ENCODE measurements at regions not wholly inside any gene's neighbourhood (a gene's known extent, or its start where the extent isn't known, plus 50 kb on each side); places are given as distances from the start of the nearest gene placed in this dataset.

GRCh38 chr7:113460067-113460466 is 341.7 kb upstream of the SMIM30 start:
- H3F3A ChIP-seq (ENCODE audit: low read depth) = no peaks in the 10 kb centered on the region
- H3K4me3 ChIP-seq (ENCODE audit: low read length, poor library complexity, severe bottlenecking) = no peak overlapping the region
- H3K36me3 ChIP-seq (ENCODE audit: insufficient read depth, low read length) = no peaks in the 10 kb centered on the region
- H3K27me3 ChIP-seq (ENCODE audit: insufficient read depth, low read length, poor library complexity, severe bottlenecking) = no peaks in the 10 kb centered on the region
- no peaks in the 10 kb centered on the region for H3K4me1 ChIP-seq (ENCODE audit: insufficient read depth, low read length, poor library complexity, severe bottlenecking)
- TF ChIP-seq CTCF (conservative IDR thresholded peaks at IDR 0.05; ENCODE audit: low read length) = no peak
- TF ChIP-seq EZH2phosphoT487 (IDR thresholded peaks at IDR 0.05; ENCODE audit: borderline replicate concordance) = no peak
- no peaks in the 10 kb centered on the region for H3K9me2 ChIP-seq (replicated peaks; ENCODE audit: low read depth, low read length)
- H2AFZ ChIP-seq (ENCODE audit: low read length) = no peak overlapping the region
- H4K20me1 ChIP-seq (ENCODE audit: insufficient read depth, low read length, poor library complexity, severe bottlenecking) = no peaks in the 10 kb centered on the region
- no peaks in the 10 kb centered on the region for H3K79me2 ChIP-seq (ENCODE audit: insufficient read depth, low read length)
- H3K9ac ChIP-seq (ENCODE audit: low read depth, low read length, poor library complexity, severe bottlenecking) = no peak overlapping the region
- no peak overlapping the region for H3K4me2 ChIP-seq (ENCODE audit: low read depth, low read length, poor library complexity, severe bottlenecking)
- no peaks in the 10 kb centered on the region for H3K9me3 ChIP-seq (ENCODE audit: insufficient read depth, low read depth, low read length)

GRCh38 chr7:113456533-113456932 is 338.2 kb upstream of the SMIM30 start:
- no peaks in the 10 kb centered on the region for H3K27me3 ChIP-seq (ENCODE audit: insufficient read depth, low read length, poor library complexity, severe bottlenecking)

GRCh38 chr7:113454597-113455169 is 336.3 kb upstream of the SMIM30 start:
- TF ChIP-seq EZH2phosphoT487 (IDR thresholded peaks at IDR 0.05; ENCODE audit: borderline replicate concordance) (no peak), CTCF (conservative IDR thresholded peaks at IDR 0.05; ENCODE audit: low read length) (no peak)
- H3K9ac ChIP-seq (ENCODE audit: low read depth, low read length, poor library complexity, severe bottlenecking) = no peak overlapping the region
- no peaks in the 10 kb centered on the region for H3F3A ChIP-seq (ENCODE audit: low read depth)
- H3K4me2 ChIP-seq (ENCODE audit: low read depth, low read length, poor library complexity, severe bottlenecking) = no peak overlapping the region
- H3K9me2 ChIP-seq (replicated peaks; ENCODE audit: low read depth, low read length) = no peaks in the 10 kb centered on the region
- no peaks in the 10 kb centered on the region for H4K20me1 ChIP-seq (ENCODE audit: insufficient read depth, low read length, poor library complexity, severe bottlenecking)
- H3K4me3 ChIP-seq (ENCODE audit: low read length, poor library complexity, severe bottlenecking) = no peak overlapping the region
- no peaks in the 10 kb centered on the region for H3K36me3 ChIP-seq (ENCODE audit: insufficient read depth, low read length)
- no peaks in the 10 kb centered on the region for H3K9me3 ChIP-seq (ENCODE audit: insufficient read depth, low read depth, low read length)
- no peaks in the 10 kb centered on the region for H3K79me2 ChIP-seq (ENCODE audit: insufficient read depth, low read length)
- H3K4me1 ChIP-seq (ENCODE audit: insufficient read depth, low read length, poor library complexity, severe bottlenecking) = no peaks in the 10 kb centered on the region
- no peaks in the 10 kb centered on the region for H3K27me3 ChIP-seq (ENCODE audit: insufficient read depth, low read length, poor library complexity, severe bottlenecking)
- no peak overlapping the region for H2AFZ ChIP-seq (ENCODE audit: low read length)

More at GRCh38 chr7:113456533-113456932, 338.2 kb upstream of the SMIM30 start:
- Histone ChIP-seq H3K4me1 (ENCODE audit: insufficient read depth, low read length, poor library complexity, severe bottlenecking) (no peaks in the 10 kb centered on the region), H4K20me1 (ENCODE audit: insufficient read depth, low read length, poor library complexity, severe bottlenecking) (no peaks in the 10 kb centered on the region), H3K79me2 (ENCODE audit: insufficient read depth, low read length) (no peaks in the 10 kb centered on the region), H3K36me3 (ENCODE audit: insufficient read depth, low read length) (no peaks in the 10 kb centered on the region), H2AFZ (ENCODE audit: low read length) (no peak overlapping the region), H3K4me3 (ENCODE audit: low read length, poor library complexity, severe bottlenecking) (no peak overlapping the region), H3K9me2 (replicated peaks; ENCODE audit: low read depth, low read length) (no peaks in the 10 kb centered on the region), H3F3A (ENCODE audit: low read depth) (no peaks in the 10 kb centered on the region), H3K9ac (ENCODE audit: low read depth, low read length, poor library complexity, severe bottlenecking) (no peak overlapping the region), H3K9me3 (ENCODE audit: insufficient read depth, low read depth, low read length) (no peaks in the 10 kb centered on the region), H3K4me2 (ENCODE audit: low read depth, low read length, poor library complexity, severe bottlenecking) (no peak overlapping the region)
- no peak for TF ChIP-seq EZH2phosphoT487 (IDR thresholded peaks at IDR 0.05; ENCODE audit: borderline replicate concordance)
- no peak for TF ChIP-seq CTCF (conservative IDR thresholded peaks at IDR 0.05; ENCODE audit: low read length)
